Endodermal cell (in vitro differentiated cells): ENCODE measurements at regions not wholly inside any gene's neighbourhood (a gene's known extent, or its start where the extent isn't known, plus 50 kb on each side); places are given as distances from the start of the nearest gene placed in this dataset.

Source experiments
- DNase-seq: peaks from one replicate; pipeline ENCODE4 v3.0.0-alpha.2; 2017
- H3K27ac ChIP-seq: 2 replicates; pipeline ENCODE4 v1.5.1; 2013; ENCODE audit warnings: mild to moderate bottlenecking, low read depth, low read length, moderate library complexity
- H3K27me3 ChIP-seq: 2 replicates; pipeline ENCODE4 v1.6.1; 2013; ENCODE audit warnings: mild to moderate bottlenecking, low read length, moderate library complexity; ENCODE audit not compliant: insufficient read depth, control insufficient read depth, poor library complexity, severe bottlenecking
- H3K36me3 ChIP-seq: 2 replicates; pipeline ENCODE4 v1.7.0; 2013; ENCODE audit warnings: mild to moderate bottlenecking, low read length, moderate library complexity; ENCODE audit not compliant: control insufficient read depth, insufficient read depth
- H3K4me1 ChIP-seq: one replicate; pipeline ENCODE4 v1.7.0; 2013; ENCODE audit warnings: low read length; ENCODE audit not compliant: control insufficient read depth, insufficient read depth
- H3K4me3 ChIP-seq: 2 replicates; pipeline ENCODE4 v1.5.1; 2013; ENCODE audit warnings: mild to moderate bottlenecking, low read length, moderate library complexity
- H3K9ac ChIP-seq: 2 replicates; pipeline ENCODE4 v1.6.1; 2013; ENCODE audit warnings: mild to moderate bottlenecking, low read length, moderate library complexity; ENCODE audit not compliant: poor library complexity, severe bottlenecking; ENCODE audit errors: extremely low read depth
- H3K9me3 ChIP-seq: 2 replicates; pipeline ENCODE4 v1.6.1; 2013; ENCODE audit warnings: mild to moderate bottlenecking, low read length, moderate library complexity; ENCODE audit not compliant: control insufficient read depth
- H3K27ac Mint-ChIP-seq: 2 replicates; pipeline ENCODE4 v1.8.0; 2020; ENCODE audit warnings: mixed read lengths
- H3K27me3 Mint-ChIP-seq: 2 replicates; pipeline ENCODE4 v1.8.0; 2021; ENCODE audit warnings: mild to moderate bottlenecking, mixed read lengths; ENCODE audit not compliant: insufficient read depth
- H3K36me3 Mint-ChIP-seq: 2 replicates; pipeline ENCODE4 v1.8.0; 2020; ENCODE audit warnings: low read depth, mixed read lengths
- H3K4me1 Mint-ChIP-seq: 2 replicates; pipeline ENCODE4 v1.8.0; 2020; ENCODE audit warnings: mixed read lengths
- H3K4me3 Mint-ChIP-seq: 2 replicates; pipeline ENCODE4 v1.8.0; 2020; ENCODE audit warnings: mild to moderate bottlenecking, moderate library complexity, mixed read lengths
- H3K9me3 Mint-ChIP-seq: 2 replicates; pipeline ENCODE4 v1.8.0; 2020; ENCODE audit warnings: mild to moderate bottlenecking, mixed read lengths
- TF ChIP-seq, protein P1 (sequence below): fragments of 200-600 bp; sonication (generic); conservative IDR thresholded peaks from 2 replicates; pipeline ENCODE4 v1.5.0; 2021; ENCODE audit warnings: antibody characterized with exemption, mild to moderate bottlenecking

DNA sequence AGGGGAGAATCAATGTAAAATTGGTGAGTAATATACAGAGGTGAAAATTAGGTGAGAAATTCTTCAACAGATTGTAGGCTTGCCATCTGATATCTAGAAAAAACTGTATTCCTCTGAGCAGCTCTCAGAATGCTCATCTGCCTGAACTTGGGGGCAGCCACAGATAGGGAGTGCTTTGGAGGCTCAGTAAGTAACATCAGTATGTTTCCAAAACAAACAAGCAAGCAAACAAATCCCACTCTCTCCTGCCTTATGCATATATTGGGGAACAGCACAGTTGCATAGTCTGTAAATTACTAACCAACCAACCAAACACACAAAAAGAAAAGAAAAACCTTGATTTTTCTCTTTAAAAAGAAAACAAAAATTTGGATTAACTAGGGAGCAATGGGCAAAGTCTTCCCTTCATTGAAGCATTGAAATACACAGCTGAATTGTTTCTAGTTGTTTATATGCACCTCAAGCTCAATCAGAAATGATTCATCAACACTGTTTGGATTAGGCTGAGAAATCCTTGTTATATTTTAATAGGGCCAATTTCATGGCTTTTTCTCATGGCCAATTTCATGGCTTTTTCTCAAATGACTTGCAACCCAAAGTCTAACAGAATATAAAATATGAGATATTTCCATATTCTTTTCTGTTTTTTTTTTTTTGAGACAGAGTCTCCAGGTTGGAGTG lies 50.1 kb upstream of the DEK start:
- no peak overlapping the region for H3K27ac Mint-ChIP-seq
- H3K4me3 Mint-ChIP-seq: no peak overlapping the region
- H3K4me1 Mint-ChIP-seq: peaks cover 19% of the 10 kb centered on the region
- Histone ChIP-seq H3K9ac (no peak overlapping the region), H3K27ac (no peak overlapping the region), H3K36me3 (no peaks in the 10 kb centered on the region), H3K4me3 (no peak overlapping the region), H3K27me3 (peaks cover 35% of the 10 kb centered on the region), H3K4me1 (peaks cover 2% of the 10 kb centered on the region), H3K9me3 (peaks cover 17% of the 10 kb centered on the region)
- no peak for DNase-seq
- H3K9me3 Mint-ChIP-seq: peaks cover 15% of the 10 kb centered on the region
- TF ChIP-seq, protein P1, sequence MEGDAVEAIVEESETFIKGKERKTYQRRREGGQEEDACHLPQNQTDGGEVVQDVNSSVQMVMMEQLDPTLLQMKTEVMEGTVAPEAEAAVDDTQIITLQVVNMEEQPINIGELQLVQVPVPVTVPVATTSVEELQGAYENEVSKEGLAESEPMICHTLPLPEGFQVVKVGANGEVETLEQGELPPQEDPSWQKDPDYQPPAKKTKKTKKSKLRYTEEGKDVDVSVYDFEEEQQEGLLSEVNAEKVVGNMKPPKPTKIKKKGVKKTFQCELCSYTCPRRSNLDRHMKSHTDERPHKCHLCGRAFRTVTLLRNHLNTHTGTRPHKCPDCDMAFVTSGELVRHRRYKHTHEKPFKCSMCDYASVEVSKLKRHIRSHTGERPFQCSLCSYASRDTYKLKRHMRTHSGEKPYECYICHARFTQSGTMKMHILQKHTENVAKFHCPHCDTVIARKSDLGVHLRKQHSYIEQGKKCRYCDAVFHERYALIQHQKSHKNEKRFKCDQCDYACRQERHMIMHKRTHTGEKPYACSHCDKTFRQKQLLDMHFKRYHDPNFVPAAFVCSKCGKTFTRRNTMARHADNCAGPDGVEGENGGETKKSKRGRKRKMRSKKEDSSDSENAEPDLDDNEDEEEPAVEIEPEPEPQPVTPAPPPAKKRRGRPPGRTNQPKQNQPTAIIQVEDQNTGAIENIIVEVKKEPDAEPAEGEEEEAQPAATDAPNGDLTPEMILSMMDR: no peak
- H3K27me3 Mint-ChIP-seq: peaks cover 40% of the 10 kb centered on the region
- no peaks in the 10 kb centered on the region for H3K36me3 Mint-ChIP-seq
